AG04450 (cell line): ENCODE measurements at regions not wholly inside any gene's neighbourhood (a gene's known extent, or its start where the extent isn't known, plus 50 kb on each side); places are given as distances from the start of the nearest gene placed in this dataset.

ENCODE experiments used
- CTCF ChIA-PET: fragments of 300-600, 350-600 bp; formaldehyde crosslinking; extraction: SDS; loops from one replicate; lab custom pipeline; 2022; ENCODE audit warnings: antibody characterized with exemption, inconsistent platforms; lab: Charles Lee
- POLR2A ChIA-PET: fragments of 350-600 bp; formaldehyde crosslinking; extraction: SDS; loops from one replicate; lab custom pipeline; 2021; ENCODE audit warnings: antibody characterized with exemption, inconsistent platforms; lab: Yijun Ruan, JAX
- DNase-seq: peaks from one replicate; pipeline ENCODE4 v3.0.0-alpha.2; 2011; ENCODE audit warnings: low read depth, low spot score
- H3K27ac ChIP-seq: one replicate; pipeline ENCODE4 v1.5.1; 2012; ENCODE audit warnings: low read depth, low read length, control low read depth
- H3K27me3 ChIP-seq: one replicate; pipeline ENCODE4 v1.6.0; 2012; ENCODE audit warnings: low read length; ENCODE audit not compliant: control insufficient read depth, insufficient read depth
- H3K4me3 ChIP-seq: 2 replicates; pipeline ENCODE4 v1.5.1; 2011; ENCODE audit warnings: mild to moderate bottlenecking, low read depth, low read length, control low read depth
- H3K9me3 ChIP-seq: 2 replicates; pipeline ENCODE4 v1.5.1; 2012; ENCODE audit warnings: low read length; ENCODE audit not compliant: control insufficient read depth, insufficient read depth
- CTCF ChIP-seq: IDR thresholded peaks from 2 replicates; pipeline ENCODE4 v1.5.1; 2011; ENCODE audit warnings: low read depth, low read length, control low read depth, inconsistent platforms

- DNase-seq, result no peak
- Histone ChIP-seq H3K4me3 (no peak overlapping the region), H3K9me3 (no peaks in the 10 kb centered on the region), H3K27me3 (no peaks in the 10 kb centered on the region), H3K27ac (no peak overlapping the region)
- no peak for TF ChIP-seq CTCF
- POLR2A ChIA-PET, result no interaction called here
- CTCF ChIA-PET, result interaction anchor here (1.2 kb wide), 1 partner anchor 11 kb away, joined by 3 read pairs; no protein-coding TSS in a partner anchor
These were observed 259.8 kb upstream of the CAMK1G start for GRCh38 chr1:209323743-209324142.

GRCh38 chr1:209324901-209325871, 258.3 kb upstream of the CAMK1G start:
- Histone ChIP-seq H3K27ac (no peak overlapping the region), H3K9me3 (no peaks in the 10 kb centered on the region), H3K27me3 (no peaks in the 10 kb centered on the region), H3K4me3 (no peak overlapping the region)
- ChIA-PET CTCF (interaction anchor here (0.6 to 2.6 kb wide), 5 partner anchors 9 to 1699 kb away, joined by 3 to 8 read pairs (median 3); no protein-coding TSS in a partner anchor), POLR2A (no interaction called here)
- DNase-seq, result no peak
- TF ChIP-seq CTCF, result no peak

- no peak for DNase-seq
- Histone ChIP-seq H3K4me3 (no peak overlapping the region), H3K27me3 (no peaks in the 10 kb centered on the region), H3K9me3 (no peaks in the 10 kb centered on the region), H3K27ac (no peak overlapping the region)
- CTCF ChIA-PET, result interaction anchor here (0.6 to 3.6 kb wide), 4 partner anchors 29 to 1452 kb away, joined by 3 to 15 read pairs (median 6); no protein-coding TSS in a partner anchor
- POLR2A ChIA-PET, result no interaction called here
- TF ChIP-seq CTCF, result no peak
These were observed 257.4 kb upstream of the CAMK1G start for GRCh38 chr1:209326076-209326475.

GRCh38 chr1:209326831-209327230, 256.7 kb upstream of the CAMK1G start:
- DNase-seq, result no peak
- H3K27ac ChIP-seq, result no peak overlapping the region
- ChIA-PET CTCF (interaction anchor here (1.3 to 3.6 kb wide), 3 partner anchors 28 to 124 kb away, joined by 3 to 15 read pairs (median 8); no protein-coding TSS in a partner anchor), POLR2A (no interaction called here)
- TF ChIP-seq CTCF, result no peak
- no peak overlapping the region for H3K4me3 ChIP-seq
- no peaks in the 10 kb centered on the region for H3K9me3 ChIP-seq
- no peaks in the 10 kb centered on the region for H3K27me3 ChIP-seq

- no peaks in the 10 kb centered on the region for H3K27me3 ChIP-seq
- DNase-seq, result no peak
- no peaks in the 10 kb centered on the region for H3K9me3 ChIP-seq
- CTCF ChIA-PET, result interaction anchor here (3.6 kb wide), 1 partner anchor 27 kb away, joined by 15 read pairs; no protein-coding TSS in a partner anchor
- H3K4me3 ChIP-seq, result no peak overlapping the region
- H3K27ac ChIP-seq, result no peak overlapping the region
- POLR2A ChIA-PET, result no interaction called here
- TF ChIP-seq CTCF, result no peak
These were observed 255.3 kb upstream of the CAMK1G start for GRCh38 chr1:209328196-209328595.
